Suprapubic skin (tissue), 4 donors: ENCODE measurements at regions not wholly inside any gene's neighbourhood (a gene's known extent, or its start where the extent isn't known, plus 50 kb on each side); places are given as distances from the start of the nearest gene placed in this dataset.
"Not testable (repeated sequence)": the region's sequence is repeated elsewhere in the genome, so short reads cannot be mapped to it uniquely, and the experiment has no call there.

Experiments used
- DNase-seq, 2 donors: peaks; one replicate each; pipeline ENCODE4 v3.0.0-alpha.2; 2019; ENCODE audit warnings: low spot score in 2 of 2
- H3K27ac ChIP-seq: fragments of 200-600 bp; sonication (generic); one replicate; pipeline ENCODE4 v1.5.1; 2019
- H3K27me3 ChIP-seq: fragments of 200-600 bp; sonication (generic); one replicate; pipeline ENCODE4 v1.5.1; 2019
- H3K36me3 ChIP-seq: fragments of 200-600 bp; sonication (generic); one replicate; pipeline ENCODE4 v1.5.1; 2019
- H3K4me1 ChIP-seq: fragments of 200-600 bp; sonication (generic); one replicate; pipeline ENCODE4 v1.5.1; 2019
- H3K4me3 ChIP-seq: fragments of 200-600 bp; sonication (generic); one replicate; pipeline ENCODE4 v1.5.1; 2019; ENCODE audit warnings: mild to moderate bottlenecking
- H3K9me3 ChIP-seq: fragments of 200-600 bp; sonication (generic); one replicate; pipeline ENCODE4 v1.5.1; 2019
- CTCF ChIP-seq, 2 donors: fragments of 200-600 bp in 1 of 2; fragments of 450-650 bp in 1 of 2; sonication (generic) in 1 of 2; IDR thresholded peaks; one replicate each; pipeline ENCODE4 v1.5.1; 2016 to 2019; ENCODE audit warnings: antibody characterized with exemption in 2 of 2, mild to moderate bottlenecking in 1 of 2, moderate library complexity in 1 of 2
- EP300 ChIP-seq: sonication (generic); formaldehyde crosslinking; IDR thresholded peaks from one replicate; pipeline ENCODE4 v1.6.1; 2017; ENCODE audit warnings: antibody characterized with exemption
- POLR2A ChIP-seq, 2 donors: fragments of 450-650 bp; IDR thresholded peaks; one replicate each; pipeline ENCODE4 v1.6.1; 2017; ENCODE audit warnings: antibody characterized with exemption in 2 of 2, mild to moderate bottlenecking in 2 of 2, moderate library complexity in 2 of 2
- POLR2AphosphoS5 ChIP-seq, 3 donors: sonication (generic); formaldehyde crosslinking; IDR thresholded peaks; one replicate each; pipeline ENCODE4 v1.6.1; 2017; ENCODE audit warnings: antibody characterized with exemption in 3 of 3
- WGBS: methylation state at CpG from one replicate; pipeline ENCODE4 v1.1.5; 2018; 5-methylcytosine and 5-hydroxymethylcytosine counted together

- Histone ChIP-seq H3K27me3 (no peaks in the 10 kb centered on the region), H3K4me1 (no peaks in the 10 kb centered on the region), H3K4me3 (no peak overlapping the region), H3K9me3 (no peaks in the 10 kb centered on the region), H3K36me3 (no peaks in the 10 kb centered on the region), H3K27ac (no peak overlapping the region)
- DNase-seq, result no peak
- WGBS, result 94% methylated on average over 4 of the region's 4 CpGs
- no peak for TF ChIP-seq POLR2AphosphoS5 (IDR thresholded peaks at IDR 0.05)
- no peak for TF ChIP-seq CTCF (IDR thresholded peaks at IDR 0.05)
- no peak for TF ChIP-seq POLR2A (IDR thresholded peaks at IDR 0.05)
- no peak for TF ChIP-seq EP300
Observed at GRCh38 chr2:118582058-118582457, 265.4 kb downstream of the EN1 start.

- Histone ChIP-seq H3K27me3 (no peaks in the 10 kb centered on the region), H3K9me3 (no peaks in the 10 kb centered on the region), H3K27ac (no peak overlapping the region), H3K4me3 (no peak overlapping the region), H3K36me3 (no peaks in the 10 kb centered on the region), H3K4me1 (no peaks in the 10 kb centered on the region)
- DNase-seq, result no peak
- 90% methylated on average over 1 of the region's 1 CpG for WGBS
- no peak for TF ChIP-seq EP300
- TF ChIP-seq CTCF (IDR thresholded peaks at IDR 0.05), result no peak
- TF ChIP-seq POLR2A (IDR thresholded peaks at IDR 0.05), result no peak
Observed at GRCh38 chr2:118580651-118581050, 266.8 kb downstream of the EN1 start.

GRCh38 chr2:118580107-118580506 is 267.3 kb downstream of the EN1 start:
- no peaks in the 10 kb centered on the region for H3K9me3 ChIP-seq
- 68% methylated on average over 2 of the region's 2 CpGs for WGBS
- no peaks in the 10 kb centered on the region for H3K27me3 ChIP-seq
- TF ChIP-seq POLR2AphosphoS5 (IDR thresholded peaks at IDR 0.05) (no peak), POLR2A (IDR thresholded peaks at IDR 0.05) (no peak), CTCF (IDR thresholded peaks at IDR 0.05) (no peak), EP300 (no peak)
- H3K36me3 ChIP-seq, result no peaks in the 10 kb centered on the region
- DNase-seq, result no peak
- H3K4me1 ChIP-seq, result no peaks in the 10 kb centered on the region
- no peak overlapping the region for H3K4me3 ChIP-seq
- H3K27ac ChIP-seq, result no peak overlapping the region

GRCh38 chr2:118577202-118577601 is 270.2 kb downstream of the EN1 start:
- no peaks in the 10 kb centered on the region for H3K27me3 ChIP-seq
- H3K4me3 ChIP-seq, result no peak overlapping the region
- DNase-seq, result no peak
- TF ChIP-seq POLR2AphosphoS5 (IDR thresholded peaks at IDR 0.05) (no peak), CTCF (IDR thresholded peaks at IDR 0.05) (no peak), EP300 (no peak), POLR2A (IDR thresholded peaks at IDR 0.05) (no peak)
- H3K27ac ChIP-seq, result no peak overlapping the region
- H3K9me3 ChIP-seq, result no peaks in the 10 kb centered on the region
- WGBS, result 53% methylated on average over 2 of the region's 2 CpGs
- no peaks in the 10 kb centered on the region for H3K36me3 ChIP-seq
- H3K4me1 ChIP-seq, result no peaks in the 10 kb centered on the region

- TF ChIP-seq POLR2A (IDR thresholded peaks at IDR 0.05), result no peak
- TF ChIP-seq EP300, result no peak
- no peak for TF ChIP-seq POLR2AphosphoS5 (IDR thresholded peaks at IDR 0.05)
- no peak for TF ChIP-seq CTCF (IDR thresholded peaks at IDR 0.05)
- no peaks in the 10 kb centered on the region for H3K9me3 ChIP-seq
- no peaks in the 10 kb centered on the region for H3K27me3 ChIP-seq
- DNase-seq, result no peak
- no peak overlapping the region for H3K27ac ChIP-seq
- H3K4me1 ChIP-seq, result no peaks in the 10 kb centered on the region
- 49% methylated on average over 3 of the region's 3 CpGs for WGBS
- no peak overlapping the region for H3K4me3 ChIP-seq
- no peaks in the 10 kb centered on the region for H3K36me3 ChIP-seq
Observed at GRCh38 chr2:118576109-118576855, 271.2 kb downstream of the EN1 start.

GRCh38 chr2:118572380-118572779 is 275.1 kb downstream of the EN1 start:
- WGBS, result 94% methylated on average over 6 of the region's 6 CpGs
- DNase-seq, H3K27me3 ChIP-seq, H3K4me3 ChIP-seq, H3K4me1 ChIP-seq, H3K36me3 ChIP-seq, H3K27ac ChIP-seq, H3K9me3 ChIP-seq: not testable (repeated sequence)
